A673 (cell line): ENCODE measurements at regions not wholly inside any gene's neighbourhood (a gene's known extent, or its start where the extent isn't known, plus 50 kb on each side); places are given as distances from the start of the nearest gene placed in this dataset.

Experiments used
- BruUV-seq: library from RNA; stranded (reverse); fragments of 400-500 nt; replicated peaks from 2 replicates; lab custom pipeline; 2021; lab: Mats Ljungman, UMichigan
- CTCF ChIA-PET: fragments of 300-600 bp; sonication (Branson Sonifier 250); formaldehyde crosslinking; loops from one replicate; lab custom pipeline; 2022; ENCODE audit warnings: antibody characterized with exemption; lab: Charles Lee
- POLR2A ChIA-PET: fragments of 300-600 bp; sonication (Branson Sonifier 250); formaldehyde crosslinking; loops from one replicate; lab custom pipeline; 2022; ENCODE audit warnings: antibody characterized with exemption; ENCODE audit not compliant: low non-redundant PET; lab: Charles Lee
- DNase-seq: peaks from one replicate; pipeline ENCODE4 v3.0.0-alpha.2; 2015; ENCODE audit warnings: low spot score
- H3K27ac ChIP-seq: fragments of 200-600 bp; sonication (generic); 2 replicates; pipeline ENCODE4 v1.5.1; 2016; ENCODE audit warnings: mixed run types, low read depth, mild to moderate bottlenecking, mixed read lengths, antibody characterized with exemption, low read length; ENCODE audit not compliant: poor library complexity, severe bottlenecking
- H3K27me3 ChIP-seq: fragments of 200-600 bp; sonication (generic); replicated peaks from 2 replicates; pipeline ENCODE4 v1.6.1; 2017; ENCODE audit warnings: mixed run types, low read depth, mild to moderate bottlenecking, mixed read lengths, antibody characterized with exemption, low read length; ENCODE audit not compliant: insufficient read depth, poor library complexity
- H3K36me3 ChIP-seq: fragments of 200-600 bp; sonication (generic); 2 replicates; pipeline ENCODE4 v1.6.1; 2016; ENCODE audit warnings: mixed run types, mild to moderate bottlenecking, mixed read lengths, antibody characterized with exemption, low read length; ENCODE audit not compliant: insufficient read depth, poor library complexity, severe bottlenecking
- H3K4me1 ChIP-seq: fragments of 200-600 bp; sonication (generic); 2 replicates; pipeline ENCODE4 v1.6.1; 2017; ENCODE audit warnings: mixed run types, mild to moderate bottlenecking, mixed read lengths, antibody characterized with exemption, low read length; ENCODE audit not compliant: insufficient read depth, poor library complexity, severe bottlenecking
- H3K4me3 ChIP-seq: fragments of 200-600 bp; sonication (generic); 2 replicates; pipeline ENCODE4 v1.5.1; 2016; ENCODE audit warnings: low read depth, mixed run types, mild to moderate bottlenecking, mixed read lengths, low read length; ENCODE audit not compliant: poor library complexity, severe bottlenecking
- H3K9me3 ChIP-seq: fragments of 200-600 bp; sonication (generic); 2 replicates; pipeline ENCODE4 v1.6.1; 2016; ENCODE audit warnings: mixed run types, low read depth, mild to moderate bottlenecking, mixed read lengths, antibody characterized with exemption, low read length; ENCODE audit not compliant: poor library complexity, severe bottlenecking
- EZH2 ChIP-seq: fragments of 200-600 bp; sonication (generic); IDR thresholded peaks from 2 replicates; pipeline ENCODE4 v1.6.1; 2017; ENCODE audit warnings: borderline replicate concordance, low read depth, mild to moderate bottlenecking, mixed read lengths, antibody characterized with exemption, low read length; ENCODE audit not compliant: poor library complexity, severe bottlenecking
- intact Hi-C: fragments of 100-400 bp; cut with micrococcal nuclease; formaldehyde crosslinking; loops from one replicate; pipeline ENCODE4 v1.10.0; 2022; ENCODE audit not compliant: unreplicated experiment
- TF ChIP-seq, protein P1 (sequence below): fragments of 300-800, 200-600 bp; sonication (generic); conservative IDR thresholded peaks from 2 replicates; pipeline ENCODE4 v1.5.1; 2017; ENCODE audit warnings: low read depth, mild to moderate bottlenecking, antibody characterized with exemption, low read length, moderate library complexity, mixed read lengths

DNA sequence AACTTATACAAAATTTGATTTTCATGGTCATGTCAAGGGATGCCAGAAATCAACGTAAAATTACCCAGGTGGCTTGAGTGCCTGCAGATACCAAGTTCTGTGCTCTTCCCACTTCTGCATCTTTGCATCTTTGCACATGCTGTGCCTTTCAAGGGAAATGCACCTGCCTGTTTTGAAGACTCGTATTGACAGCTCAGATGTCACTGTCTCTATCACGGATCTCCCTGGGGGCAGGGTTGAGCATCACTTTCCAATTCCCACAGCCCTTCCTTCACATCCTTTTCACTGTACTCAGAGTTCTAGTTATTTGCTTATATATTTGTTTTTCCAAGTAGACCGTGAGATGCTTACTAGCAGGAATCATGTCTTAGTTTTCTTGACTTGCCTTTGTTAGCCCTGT is 274.2 kb downstream of the CDH26 start:
- BruUV-seq: no TSS peak

DNA sequence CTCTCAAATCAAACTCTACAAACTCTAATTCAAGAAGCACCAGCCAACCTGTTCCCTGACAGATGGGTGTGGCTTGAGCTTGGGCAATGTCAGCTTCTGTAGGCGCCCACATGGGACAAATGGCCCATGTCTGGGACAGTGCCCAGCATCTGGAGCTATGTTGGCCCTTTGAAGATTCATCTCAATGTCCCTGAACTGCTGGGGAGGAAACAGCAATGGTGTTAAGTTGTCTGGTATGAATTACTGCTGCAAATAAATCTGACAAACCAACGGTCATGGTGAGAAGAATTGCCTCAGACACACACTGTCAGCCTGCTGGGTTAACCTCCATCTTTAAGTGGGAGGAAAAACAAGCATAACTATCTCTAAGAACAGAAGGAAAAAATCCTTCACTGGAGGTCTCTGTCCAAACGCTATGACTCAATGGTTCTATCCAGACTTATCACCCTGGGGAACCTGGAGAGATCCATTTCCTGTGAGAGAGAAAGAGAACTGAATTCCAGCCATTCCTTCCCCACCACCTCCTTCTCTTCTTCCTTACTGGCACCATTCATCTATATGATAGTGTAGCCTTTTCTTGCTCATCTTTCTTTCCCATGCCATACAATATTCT is 274.9 kb downstream of the CDH26 start:
- no peak for TF ChIP-seq EZH2
- TF ChIP-seq, protein P1, sequence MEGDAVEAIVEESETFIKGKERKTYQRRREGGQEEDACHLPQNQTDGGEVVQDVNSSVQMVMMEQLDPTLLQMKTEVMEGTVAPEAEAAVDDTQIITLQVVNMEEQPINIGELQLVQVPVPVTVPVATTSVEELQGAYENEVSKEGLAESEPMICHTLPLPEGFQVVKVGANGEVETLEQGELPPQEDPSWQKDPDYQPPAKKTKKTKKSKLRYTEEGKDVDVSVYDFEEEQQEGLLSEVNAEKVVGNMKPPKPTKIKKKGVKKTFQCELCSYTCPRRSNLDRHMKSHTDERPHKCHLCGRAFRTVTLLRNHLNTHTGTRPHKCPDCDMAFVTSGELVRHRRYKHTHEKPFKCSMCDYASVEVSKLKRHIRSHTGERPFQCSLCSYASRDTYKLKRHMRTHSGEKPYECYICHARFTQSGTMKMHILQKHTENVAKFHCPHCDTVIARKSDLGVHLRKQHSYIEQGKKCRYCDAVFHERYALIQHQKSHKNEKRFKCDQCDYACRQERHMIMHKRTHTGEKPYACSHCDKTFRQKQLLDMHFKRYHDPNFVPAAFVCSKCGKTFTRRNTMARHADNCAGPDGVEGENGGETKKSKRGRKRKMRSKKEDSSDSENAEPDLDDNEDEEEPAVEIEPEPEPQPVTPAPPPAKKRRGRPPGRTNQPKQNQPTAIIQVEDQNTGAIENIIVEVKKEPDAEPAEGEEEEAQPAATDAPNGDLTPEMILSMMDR: no peak
- ChIA-PET POLR2A (no interaction called here), CTCF (no interaction called here)
- H3K27ac ChIP-seq: no peak overlapping the region
- intact Hi-C loops: no loop called here
- no TSS peak for BruUV-seq
- H3K4me1 ChIP-seq: no peaks in the 10 kb centered on the region
- H3K27me3 ChIP-seq: peaks cover 4% of the 10 kb centered on the region
- DNase-seq: no peak
- H3K4me3 ChIP-seq: no peak overlapping the region
- H3K9me3 ChIP-seq: no peaks in the 10 kb centered on the region
- H3K36me3 ChIP-seq: no peaks in the 10 kb centered on the region

More for the DNA sequence above, 274.2 kb downstream of the CDH26 start:
- TF ChIP-seq, protein P1: no peak
- TF ChIP-seq EZH2: no peak
- Histone ChIP-seq H3K4me3 (no peak overlapping the region), H3K4me1 (no peaks in the 10 kb centered on the region), H3K27ac (no peak overlapping the region), H3K9me3 (no peaks in the 10 kb centered on the region), H3K36me3 (no peaks in the 10 kb centered on the region), H3K27me3 (peaks cover 4% of the 10 kb centered on the region)
- DNase-seq: no peak
- ChIA-PET CTCF (no interaction called here), POLR2A (no interaction called here)
- intact Hi-C loops: no loop called here

DNA sequence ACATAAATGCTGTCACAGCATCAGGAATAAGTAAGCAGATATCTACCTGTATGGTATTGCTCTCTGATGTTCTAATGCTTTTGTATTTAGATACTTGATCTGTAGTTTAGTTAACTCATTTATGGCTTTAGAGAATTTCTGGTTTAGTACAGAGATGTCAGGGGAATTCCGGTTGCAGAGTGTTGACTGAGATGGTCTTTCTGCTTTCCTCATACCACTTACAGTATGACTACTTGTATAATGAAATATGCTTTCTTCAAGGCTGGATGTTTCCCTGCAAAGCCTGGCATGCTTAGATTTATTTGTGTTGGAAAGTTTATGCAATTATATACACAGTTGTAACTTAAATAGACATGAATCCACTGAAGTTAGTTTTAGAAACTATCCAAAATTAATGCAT is 278.4 kb downstream of the CDH26 start:
- POLR2A ChIA-PET: no interaction called here
- TF ChIP-seq, protein P1: no peak
- no peak for TF ChIP-seq EZH2

More for the DNA sequence above, 278.4 kb downstream of the CDH26 start:
- no TSS peak for BruUV-seq
- CTCF ChIA-PET: no interaction called here
- no peaks in the 10 kb centered on the region for H3K9me3 ChIP-seq
- intact Hi-C loops: no loop called here
- H3K36me3 ChIP-seq: no peaks in the 10 kb centered on the region
- no peak overlapping the region for H3K4me3 ChIP-seq
- no peak for DNase-seq
- H3K27ac ChIP-seq: no peak overlapping the region
- H3K4me1 ChIP-seq: no peaks in the 10 kb centered on the region
- H3K27me3 ChIP-seq: peaks cover 4% of the 10 kb centered on the region
